NCI-H1105 (cell line): ENCODE measurements at regions not wholly inside any gene's neighbourhood (a gene's known extent, or its start where the extent isn't known, plus 50 kb on each side); places are given as distances from the start of the nearest gene placed in this dataset.
"Not testable (repeated sequence)": the region's sequence is repeated elsewhere in the genome, so short reads cannot be mapped to it uniquely, and the experiment has no call there.

Experiments
- DNase-seq: peaks from one replicate; lab custom pipeline; 2025; lab: John Stamatoyannopoulos, UW

DNA sequence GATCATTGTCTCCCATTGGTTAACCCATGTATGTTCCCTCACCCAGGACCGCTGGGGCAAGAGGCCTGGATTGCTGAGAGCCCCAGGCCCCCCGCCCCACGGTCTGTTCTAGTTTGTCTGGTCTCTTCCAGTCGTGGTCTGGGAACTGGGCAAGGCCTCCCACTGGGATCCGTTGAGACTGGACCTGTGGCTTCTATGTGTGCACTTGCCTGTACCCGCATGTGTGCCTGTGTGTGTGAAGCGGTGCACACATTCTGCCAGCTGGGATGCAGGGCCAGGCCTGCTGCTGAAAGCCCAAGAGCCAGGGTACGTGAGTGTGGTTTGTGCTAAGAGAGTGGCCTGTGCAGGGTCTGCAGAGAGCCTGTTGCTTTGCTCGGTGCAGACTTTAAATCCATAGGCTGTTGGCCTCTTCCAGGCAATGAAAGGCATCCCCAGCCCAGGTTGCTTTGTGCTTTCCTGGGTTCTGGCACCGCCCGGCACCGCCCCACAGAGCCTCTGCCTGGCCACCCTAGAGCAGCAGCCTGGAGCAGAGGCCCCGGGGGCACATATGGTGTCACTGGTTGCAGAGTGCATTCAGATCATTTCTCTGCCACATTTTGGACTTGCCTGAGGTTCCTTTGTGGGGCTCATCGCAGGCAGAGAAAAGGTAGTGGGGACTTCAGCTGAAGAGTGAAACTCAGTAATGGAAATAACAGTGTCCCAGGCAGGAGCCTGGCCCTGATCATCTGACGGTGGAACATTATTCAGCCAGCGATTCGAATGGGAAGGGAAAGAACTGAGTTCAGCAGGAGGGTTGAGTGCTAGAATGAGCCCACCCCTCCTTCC lies 215.5 kb downstream of the GLRX3 start:
- no peak for DNase-seq

DNA sequence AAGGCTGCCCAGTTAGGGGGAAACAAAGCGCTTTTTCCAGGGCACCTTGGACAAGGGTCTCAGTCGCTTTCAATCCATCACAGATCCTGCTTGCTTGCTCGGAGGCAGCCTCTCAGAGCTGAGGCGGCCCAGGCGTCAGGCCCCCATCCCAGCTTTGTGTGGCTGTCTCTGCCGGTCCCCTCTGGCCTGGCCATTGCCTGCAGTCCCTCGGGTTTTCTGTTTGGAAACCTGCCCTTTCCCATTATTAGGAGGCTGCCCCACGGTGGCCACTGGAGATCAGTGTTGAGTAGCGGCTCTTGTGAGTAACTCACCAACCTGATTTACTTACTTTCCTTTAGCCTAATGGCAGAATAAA lies 216.1 kb downstream of the GLRX3 start:
- no peak for DNase-seq

DNA sequence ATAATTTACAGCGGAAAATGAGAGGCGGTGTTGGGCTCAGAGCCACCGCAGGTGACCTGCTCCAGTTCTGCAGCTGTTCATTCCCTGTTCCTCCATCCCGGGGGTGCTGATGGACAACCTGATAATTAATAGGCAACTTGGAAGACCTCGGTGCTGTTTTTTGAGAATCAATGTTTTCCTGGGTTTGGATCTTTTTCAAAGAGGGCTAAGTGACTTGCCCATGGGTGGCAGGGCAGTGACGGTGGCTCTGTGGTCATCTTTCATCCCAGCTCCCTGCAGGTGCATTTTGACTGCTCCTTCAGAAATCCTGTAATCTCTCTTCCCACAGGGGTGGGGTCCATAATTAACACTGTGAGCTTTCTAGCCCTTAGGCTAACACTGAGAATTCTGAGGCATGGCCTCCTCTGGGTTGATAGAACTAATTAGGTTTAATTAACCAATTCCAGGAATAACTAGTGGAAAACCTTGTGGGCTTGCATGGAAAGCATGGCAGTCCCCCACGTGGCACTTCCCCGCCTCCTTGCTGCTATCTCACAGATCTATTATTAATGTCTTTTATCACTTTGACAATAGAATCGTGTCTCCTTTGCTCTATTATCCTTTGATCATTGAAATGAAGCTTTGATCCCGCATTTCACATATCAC lies 217.9 kb downstream of the GLRX3 start:
- DNase-seq, result no peak

DNA sequence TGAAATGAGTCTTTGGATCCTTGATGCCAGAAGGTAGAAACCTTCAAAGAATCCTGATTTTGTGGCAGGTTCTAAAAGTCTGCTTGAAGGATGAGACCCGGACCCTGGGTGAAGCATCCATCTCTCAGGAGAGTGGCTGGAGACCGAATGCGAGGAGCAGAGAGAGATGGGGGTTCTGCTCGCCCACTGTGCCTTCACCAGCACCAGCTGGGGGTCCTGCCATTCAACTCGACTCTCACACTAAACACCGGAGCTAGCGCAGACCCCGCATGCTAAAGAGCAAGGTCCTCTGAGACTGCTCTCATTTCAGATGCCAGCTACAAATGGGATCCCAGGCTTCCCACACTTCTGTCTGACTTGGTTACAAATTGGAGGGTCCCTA lies 218.4 kb downstream of the GLRX3 start:
- DNase-seq, result no peak

DNA sequence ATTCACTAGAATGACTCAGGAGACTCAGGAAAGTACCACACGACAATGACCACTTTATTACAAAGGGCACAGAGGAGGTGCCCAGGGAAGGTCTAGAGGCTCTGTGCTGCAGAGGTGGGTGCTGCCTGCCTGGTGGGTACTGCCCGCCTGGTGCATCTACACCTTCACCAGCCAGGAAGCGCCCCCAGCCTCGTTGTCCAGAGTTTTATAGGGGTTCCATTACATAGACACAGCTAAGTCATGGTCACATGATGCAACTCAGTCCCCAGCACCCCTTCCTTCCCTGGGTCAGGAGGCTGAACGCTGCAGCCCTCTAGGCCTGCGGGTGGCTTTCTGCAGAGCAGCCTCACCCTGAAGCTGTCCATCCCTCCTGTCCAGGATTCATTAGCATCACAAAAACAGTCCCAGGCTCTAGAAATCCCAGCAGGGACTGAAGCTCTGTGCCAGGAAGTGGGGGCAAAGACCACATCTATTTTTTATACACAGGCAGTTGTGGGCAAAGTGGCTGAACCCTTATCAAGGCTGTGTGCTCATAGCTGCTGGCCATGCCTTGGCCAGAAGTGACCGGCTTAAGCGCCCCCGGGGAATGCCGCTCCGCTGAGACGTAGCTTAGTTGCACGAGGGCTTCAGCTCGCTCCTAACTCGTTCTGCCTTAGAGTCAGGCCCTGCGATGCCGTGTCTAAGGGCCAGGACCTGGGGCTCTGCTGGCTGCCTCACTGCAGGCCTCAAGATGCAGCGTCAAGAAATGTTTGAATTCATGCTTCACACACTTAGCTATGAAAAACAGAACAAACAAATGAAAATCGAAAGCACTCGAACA lies 219.0 kb downstream of the GLRX3 start:
- DNase-seq, result no peak

DNA sequence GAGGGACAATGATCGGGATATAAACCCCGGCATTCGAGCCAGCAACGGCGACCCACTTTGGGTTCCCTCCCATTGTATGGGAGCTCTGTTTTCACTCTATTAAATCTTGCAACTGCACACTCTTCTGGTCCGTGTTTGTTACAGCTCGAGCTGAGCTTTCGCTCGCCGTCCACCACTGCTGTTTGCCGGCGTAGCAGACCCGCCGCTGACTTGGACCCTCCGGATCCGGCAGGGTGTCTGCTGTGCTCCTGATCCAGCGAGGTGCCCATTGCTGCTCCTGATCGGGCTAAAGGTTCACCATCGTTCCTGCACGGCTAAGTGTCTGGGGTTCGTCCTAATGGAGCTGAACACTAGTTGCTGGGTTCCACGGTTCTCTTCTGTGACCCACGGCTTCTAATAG lies 220.2 kb downstream of the GLRX3 start:
- DNase-seq, result not testable (repeated sequence)

DNA sequence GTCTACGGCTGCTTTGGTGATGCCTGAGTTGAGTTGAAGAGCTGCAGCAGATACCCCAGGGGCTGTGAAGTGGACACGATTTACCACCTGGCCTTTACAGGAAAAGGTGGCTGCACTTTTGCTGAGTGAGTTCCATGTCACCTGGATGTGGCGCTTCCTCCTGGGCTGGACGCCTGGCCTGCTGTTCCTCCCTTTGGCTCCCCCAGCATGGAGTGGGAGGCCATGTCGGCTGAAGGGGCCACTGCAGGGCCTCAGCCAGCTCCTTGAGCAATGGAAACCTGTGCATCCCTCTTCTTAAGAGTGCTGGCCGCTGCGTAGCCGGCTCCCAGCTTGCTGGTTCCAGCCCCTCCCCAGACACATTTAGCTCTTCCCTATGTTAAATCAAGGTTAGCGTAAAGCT lies 221.0 kb downstream of the GLRX3 start:
- no peak for DNase-seq

DNA sequence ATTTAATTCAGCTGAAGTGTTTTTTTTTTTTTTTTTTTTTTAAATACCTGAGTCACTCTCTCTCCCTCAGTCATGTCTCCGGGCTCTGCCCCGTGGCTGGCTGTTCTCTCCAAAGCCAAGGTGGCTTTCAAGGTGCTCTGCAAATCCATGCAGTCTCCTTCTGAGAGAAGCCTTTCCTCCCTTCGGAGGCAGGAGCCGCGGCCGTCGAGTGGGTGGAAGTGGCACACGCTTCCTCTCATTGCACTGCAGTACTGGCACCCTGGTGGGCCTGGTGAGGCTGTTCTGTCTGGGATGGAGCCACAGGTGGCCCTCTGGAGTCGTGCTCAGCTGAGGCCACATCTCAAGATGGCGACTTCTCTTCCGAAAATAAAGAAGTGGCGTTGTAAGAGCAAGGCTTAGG lies 221.8 kb downstream of the GLRX3 start:
- DNase-seq, result no peak

DNA sequence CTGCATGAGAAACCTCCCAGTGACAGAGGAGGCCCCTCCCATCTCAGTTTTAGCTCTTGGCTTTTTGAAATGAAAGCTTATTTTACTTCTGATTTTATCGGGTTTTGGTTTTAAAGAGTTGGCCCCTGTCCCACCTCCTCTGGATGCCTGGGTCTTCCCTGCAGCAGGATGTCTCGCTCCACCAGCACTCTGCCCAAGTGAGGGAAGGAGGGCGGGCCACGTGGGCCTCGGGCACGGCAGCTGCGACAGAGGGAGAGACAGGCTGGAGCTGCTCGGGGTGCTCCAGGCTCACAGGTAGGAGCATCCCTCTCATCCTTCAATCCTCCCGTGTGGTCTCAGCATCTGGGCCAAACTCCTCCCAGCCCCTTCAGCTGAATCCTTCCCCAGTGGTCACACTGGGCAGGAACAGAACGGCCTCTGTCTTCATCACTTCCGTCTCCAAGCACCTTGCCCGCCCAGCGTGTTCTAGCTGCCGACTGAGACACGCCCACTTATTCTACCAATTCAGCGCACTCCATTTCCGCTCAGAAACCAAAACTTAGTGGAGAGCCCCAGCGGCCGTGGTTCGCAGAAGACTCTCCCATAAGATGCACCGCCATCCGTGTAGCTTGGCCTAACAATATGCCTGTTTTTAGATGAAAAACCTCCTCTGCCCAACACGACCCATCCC lies 222.9 kb downstream of the GLRX3 start:
- no peak for DNase-seq

DNA sequence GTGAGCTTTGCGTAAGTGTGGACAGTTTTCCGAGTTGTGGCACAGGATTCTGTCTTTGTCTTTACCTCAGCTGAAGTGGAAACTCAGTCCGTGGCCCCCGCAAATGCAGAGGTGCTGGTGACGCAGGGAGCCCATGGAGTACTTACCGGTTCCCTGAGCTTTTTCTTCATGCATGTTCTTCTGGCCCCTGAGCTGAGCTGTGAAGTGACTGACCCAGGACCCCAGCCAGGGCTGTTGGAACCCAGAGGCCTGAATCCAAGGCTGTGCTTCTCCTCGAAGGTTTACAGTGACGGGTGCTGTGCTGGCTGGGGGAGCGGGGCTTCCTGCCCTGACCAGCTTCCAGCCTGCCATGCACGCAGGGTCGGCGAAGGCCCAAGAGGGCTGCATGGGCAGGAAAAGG lies 223.5 kb downstream of the GLRX3 start:
- DNase-seq, result no peak

DNA sequence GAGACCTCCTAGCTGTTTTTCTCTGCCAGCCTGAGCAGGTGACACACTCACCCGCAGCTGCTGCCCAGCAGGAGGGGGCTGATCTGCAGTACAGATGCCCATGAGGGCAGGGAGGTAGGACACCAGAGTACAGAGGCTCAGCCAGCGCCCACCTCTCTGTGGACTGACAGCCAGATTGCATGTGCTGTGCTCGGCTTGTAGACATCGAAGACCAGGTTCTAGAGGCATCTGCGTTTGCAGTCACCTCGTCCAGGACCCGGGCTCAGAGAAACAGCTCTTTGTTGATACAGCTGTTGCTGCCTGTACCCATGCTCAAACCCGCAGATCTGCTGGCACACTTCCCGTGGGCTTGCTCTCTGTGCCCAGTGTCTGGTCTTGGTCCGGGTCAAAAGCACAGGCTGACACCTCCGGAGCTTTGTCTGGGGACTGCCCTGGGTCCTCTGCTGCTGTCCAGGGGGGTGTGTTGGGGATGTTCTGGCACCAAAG lies 224.7 kb downstream of the GLRX3 start:
- no peak for DNase-seq

DNA sequence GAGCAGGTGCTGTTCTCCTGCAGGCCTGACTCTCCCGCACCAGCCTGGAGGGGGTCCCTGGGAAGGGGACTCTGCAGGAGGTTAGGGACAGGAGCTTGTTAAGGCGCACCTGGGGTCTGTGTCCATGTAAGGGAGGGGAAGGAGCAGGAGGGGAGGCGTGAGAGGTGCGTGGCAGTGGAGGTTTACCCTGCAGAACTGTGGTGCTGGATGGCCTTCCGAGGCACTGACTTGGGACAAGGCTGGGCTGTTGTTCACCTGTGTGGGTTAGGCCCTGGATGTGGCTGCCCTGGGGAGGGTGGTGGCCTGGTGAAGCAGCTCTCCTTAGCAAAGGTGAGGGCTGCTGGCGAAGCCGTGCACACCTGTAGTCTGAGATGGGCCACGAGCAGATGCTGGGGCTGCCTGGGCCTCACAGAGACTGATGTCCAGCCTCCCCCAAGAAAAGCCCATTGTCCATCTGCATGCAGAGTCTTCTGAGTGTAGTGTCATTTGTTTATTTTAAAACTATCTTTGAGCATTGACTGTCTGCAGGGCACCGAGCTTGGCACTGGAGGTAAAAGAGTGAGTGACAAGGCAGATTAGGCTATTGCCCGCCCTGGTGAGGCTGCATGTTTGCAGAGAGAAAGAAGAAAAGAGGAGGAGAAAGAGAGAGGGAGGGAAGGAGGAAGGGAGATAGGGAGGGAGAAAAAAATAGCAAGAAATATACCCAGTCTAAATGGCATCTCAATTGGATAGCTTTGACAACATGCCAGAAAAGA lies 225.3 kb downstream of the GLRX3 start:
- DNase-seq, result no peak

DNA sequence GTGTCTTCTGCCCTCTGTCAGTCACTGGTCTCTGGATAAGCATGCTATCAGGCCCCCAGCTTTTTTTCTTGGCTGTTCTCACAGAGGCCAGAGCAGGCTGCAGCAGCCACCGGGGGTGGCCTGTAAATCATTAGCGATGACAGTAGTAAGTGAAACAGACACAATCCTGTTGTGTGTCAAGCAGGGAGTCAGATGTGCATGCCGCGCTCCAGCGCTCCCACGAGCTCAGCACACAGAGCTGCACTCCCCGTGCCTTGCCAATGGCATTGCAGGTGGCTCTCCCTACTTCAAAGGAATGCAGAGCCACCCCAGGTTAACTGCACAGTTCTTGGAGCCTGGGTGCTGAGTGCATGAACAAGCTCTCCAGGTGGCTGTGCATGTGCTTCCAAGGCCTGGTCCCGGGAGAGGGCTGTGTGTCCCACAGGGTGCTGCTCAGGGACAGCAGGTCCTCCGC lies 226.1 kb downstream of the GLRX3 start:
- no peak for DNase-seq

DNA sequence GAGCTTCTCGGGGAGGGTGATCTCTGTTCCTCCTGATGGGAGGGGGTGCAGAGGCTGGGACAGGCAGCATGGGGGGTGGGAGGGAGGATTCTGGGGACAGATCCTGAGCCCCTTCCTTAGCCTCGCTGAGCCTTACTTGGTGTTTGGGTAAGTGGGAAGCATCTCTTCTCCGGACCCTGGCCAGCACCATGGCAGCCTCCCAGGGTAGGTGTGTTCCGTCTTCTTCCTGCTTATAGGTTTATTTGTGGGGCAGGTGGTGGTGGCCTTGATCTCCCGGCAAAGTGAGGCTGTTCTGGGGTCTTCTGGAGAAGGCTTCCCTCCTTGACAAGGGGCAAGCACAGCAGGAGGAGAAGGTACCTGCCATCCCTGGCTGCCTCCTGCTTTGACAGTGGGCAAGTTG lies 226.9 kb downstream of the GLRX3 start:
- no peak for DNase-seq

DNA sequence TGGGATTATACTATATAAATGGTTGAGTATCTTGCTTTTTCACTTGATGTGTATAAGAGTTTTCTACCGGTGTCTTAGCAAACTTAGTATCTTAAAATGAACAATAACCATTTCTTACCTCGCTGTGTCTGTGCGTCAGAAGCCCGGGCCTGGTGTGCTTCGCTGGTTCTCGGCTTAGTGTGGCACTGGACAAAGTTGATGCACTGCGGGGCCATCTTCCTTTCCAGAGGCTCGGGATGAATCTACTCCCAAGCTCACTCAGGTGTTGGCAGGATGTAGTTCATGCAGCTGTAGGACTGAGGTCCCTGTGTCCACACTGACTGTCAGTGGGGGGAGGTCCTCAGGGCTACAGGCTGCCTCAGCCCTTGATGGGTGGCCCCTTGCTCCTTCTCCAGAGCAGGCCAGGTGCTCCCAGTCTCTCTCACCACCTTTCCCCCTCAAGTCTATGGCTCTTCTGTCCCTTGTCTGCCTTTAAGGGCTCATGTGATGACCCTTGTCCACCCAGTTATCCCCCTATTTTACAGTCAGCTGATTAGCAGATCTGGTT lies 227.8 kb downstream of the GLRX3 start:
- DNase-seq, result no peak

DNA sequence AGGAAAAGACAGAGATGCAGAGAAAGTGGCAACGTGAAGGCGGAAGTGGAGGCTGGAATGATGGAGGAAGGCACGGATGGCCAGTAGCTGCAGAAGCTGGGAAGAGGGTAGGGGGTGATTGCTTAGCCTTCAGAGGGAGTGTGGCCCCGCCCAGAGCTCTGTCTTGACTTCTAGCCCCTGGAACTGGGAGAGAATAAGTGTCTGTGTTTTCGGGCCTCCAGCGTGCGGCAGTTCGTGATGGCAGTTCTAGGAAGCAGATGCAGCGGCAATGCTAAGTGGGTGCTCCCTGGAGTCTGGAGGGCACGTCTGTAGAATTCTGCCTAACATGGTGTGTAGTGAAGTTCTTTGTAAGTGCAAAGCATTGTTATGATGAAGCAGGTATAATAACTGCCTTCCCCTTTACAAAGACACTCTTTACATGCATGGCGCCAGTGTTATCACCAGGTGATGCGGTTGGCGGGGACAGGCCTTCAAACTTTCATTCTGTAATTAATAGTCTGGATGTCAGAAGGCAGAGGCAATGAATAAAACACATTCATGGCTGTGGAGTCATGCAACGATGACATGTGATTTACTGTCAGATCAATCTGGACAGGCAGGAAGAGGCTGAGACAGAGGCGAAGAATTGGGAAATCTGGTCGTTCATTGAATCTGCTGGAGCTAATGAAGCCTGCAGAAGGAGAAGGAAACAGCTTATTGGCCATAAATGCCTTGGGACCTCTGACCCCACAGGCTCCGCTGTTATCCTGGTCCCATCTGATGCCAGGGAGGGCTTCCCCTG lies 228.6 kb downstream of the GLRX3 start:
- DNase-seq, result no peak

DNA sequence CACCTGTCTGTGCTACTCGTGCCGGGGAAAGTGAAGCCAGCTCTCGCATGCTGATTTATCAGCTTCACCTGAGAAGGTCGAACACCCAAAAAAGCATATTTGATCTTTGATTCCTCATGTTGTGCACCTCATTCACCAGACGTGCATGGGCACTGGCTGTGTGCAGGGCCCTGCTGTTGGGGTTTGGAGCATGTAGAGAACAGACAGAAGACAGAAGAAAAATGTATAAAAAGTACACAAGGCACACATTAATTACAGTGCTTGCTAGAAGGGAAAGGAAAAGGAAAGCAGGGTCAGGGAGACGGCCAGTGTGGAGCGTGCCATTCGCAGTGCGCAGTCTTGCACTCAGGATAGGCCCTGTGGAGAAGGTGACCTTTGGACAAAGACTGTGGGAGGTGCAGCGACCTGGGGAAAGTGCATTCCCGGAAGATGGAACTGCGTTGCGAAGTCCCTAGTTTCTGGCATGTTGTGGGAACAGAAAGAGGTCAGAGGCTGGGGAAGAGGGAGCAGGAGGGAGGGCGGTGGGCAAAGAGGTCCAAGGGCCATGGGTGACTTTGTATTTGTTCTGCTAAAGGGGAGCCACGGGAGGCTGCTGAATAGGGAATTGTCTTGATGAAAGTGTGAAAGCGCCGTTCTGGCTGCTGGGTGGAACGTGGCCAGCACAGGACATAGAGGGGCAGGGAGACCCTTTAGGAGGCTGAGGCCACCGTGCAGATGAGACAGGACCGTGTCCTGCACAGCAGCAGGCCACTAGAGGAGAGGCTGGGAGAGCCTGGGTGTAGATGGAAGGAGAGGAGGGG lies 232.8 kb downstream of the GLRX3 start:
- DNase-seq, result no peak

DNA sequence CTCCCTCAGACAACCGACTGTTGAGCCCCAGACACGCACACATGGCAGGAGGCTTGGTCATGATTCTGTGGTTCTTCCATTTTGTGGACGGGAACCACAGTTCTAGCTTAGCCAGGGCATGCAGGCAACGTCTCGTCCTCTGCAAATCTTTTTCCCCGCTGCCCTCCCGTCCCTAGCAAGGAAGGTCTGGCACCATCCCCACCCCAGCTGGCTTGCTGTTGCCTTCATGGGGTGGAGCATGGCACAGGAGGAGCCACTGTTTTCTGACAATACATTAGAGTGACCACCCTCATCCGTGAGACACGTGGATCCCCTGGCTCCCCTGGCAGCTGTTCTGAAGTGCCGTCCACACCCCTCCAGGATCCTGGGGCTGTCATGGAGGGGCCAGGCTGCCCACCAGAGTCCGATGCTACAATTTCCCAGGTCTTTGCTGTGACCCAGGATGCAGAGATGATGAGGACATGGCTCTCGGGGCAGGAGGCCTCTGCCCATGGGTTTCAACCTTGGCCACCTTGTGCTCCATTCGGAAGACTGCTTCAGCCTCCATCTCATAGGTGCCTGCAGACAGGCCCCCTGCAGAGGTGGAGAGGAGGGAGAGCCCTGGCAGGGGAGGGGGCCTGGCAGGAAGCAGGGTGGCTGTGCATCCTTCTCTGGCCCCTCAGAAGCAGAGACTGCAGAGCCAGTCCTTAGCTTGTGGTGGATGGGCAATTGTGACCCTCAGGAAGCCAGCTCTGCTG lies 233.6 kb downstream of the GLRX3 start:
- no peak for DNase-seq

DNA sequence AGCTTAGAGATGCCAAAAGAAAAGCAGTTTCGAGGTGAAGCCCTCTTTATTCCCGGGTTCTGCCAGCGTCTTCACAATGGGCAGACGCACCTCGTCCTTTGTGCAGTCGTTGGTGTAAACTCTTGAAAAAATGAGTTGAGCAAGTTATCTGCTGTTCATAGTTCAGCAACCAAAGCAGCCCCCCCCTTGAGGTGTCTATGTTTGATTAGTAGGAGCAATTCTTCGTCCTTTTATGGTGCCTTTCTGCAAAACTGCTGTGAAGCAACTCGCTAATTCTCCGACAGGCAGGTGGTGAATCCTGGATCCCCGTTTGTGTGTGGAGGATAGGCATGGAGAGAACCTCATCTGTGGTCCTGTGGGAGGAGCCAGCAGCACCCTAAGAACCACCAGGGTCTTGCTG lies 234.5 kb downstream of the GLRX3 start:
- DNase-seq, result no peak
